ENCODE measurements at regions not wholly inside any gene's neighbourhood (a gene's known extent, or its start where the extent isn't known, plus 50 kb on each side); places are given as distances from the start of the nearest gene placed in this dataset.

GRCh38 chr4:20331642-20332041 is 79.9 kb downstream of the SLIT2 start:
- TF ChIP-seq CTCF (IDR thresholded peaks at IDR 0.05; ENCODE audit: extremely low read depth in 1 of 2, insufficient read depth in 1 of 2, low read depth in 1 of 2, low read length in 2 of 2) (no peak), POLR2A (IDR thresholded peaks at IDR 0.05; ENCODE audit: low read depth, low read length) (no peak), JUN (IDR thresholded peaks at IDR 0.05; ENCODE audit: borderline replicate concordance, insufficient read depth, insufficient read length, low read depth) (no peak), FOS (IDR thresholded peaks at IDR 0.05; ENCODE audit: borderline replicate concordance, insufficient read depth, low read length) (no peak), MAX (IDR thresholded peaks at IDR 0.05; ENCODE audit: insufficient read depth, insufficient read length) (no peak), EZH2 (IDR thresholded peaks at IDR 0.05; ENCODE audit: borderline replicate concordance, low read depth, low read length, severe bottlenecking) (no peak), POLR2AphosphoS5 (IDR thresholded peaks at IDR 0.05; ENCODE audit: insufficient read depth, low read depth, low read length) (no peak), MYC (IDR thresholded peaks at IDR 0.05; ENCODE audit: low read depth, low read length) (no peak), GATA2 (IDR thresholded peaks at IDR 0.05; ENCODE audit: insufficient read depth, insufficient read length, low read depth, low read length) (no peak)

All from endothelial cell of umbilical vein (primary cell).